ENCODE measurements at regions not wholly inside any gene's neighbourhood (a gene's known extent, or its start where the extent isn't known, plus 50 kb on each side); places are given as distances from the start of the nearest gene placed in this dataset.
"Not testable (repeated sequence)": the region's sequence is repeated elsewhere in the genome, so short reads cannot be mapped to it uniquely, and the experiment has no call there.

GRCh38 chr9:38326122-38326521 lies 66.4 kb upstream of the ALDH1B1 start:
- Histone ChIP-seq H3K27me3 (no peaks in the 10 kb centered on the region), H3K27ac (no peak overlapping the region), H3K4me1 (peaks cover 11% of the 10 kb centered on the region), H3K9me3 (no peaks in the 10 kb centered on the region), H3K4me3 (no peak overlapping the region), H3K36me3 (replicated peaks in 1 of 2; ENCODE audit: insufficient read depth in 1 of 2, low read depth in 2 of 2) (no peaks in the 10 kb centered on the region)
- intact Hi-C loops (cut with DNase I) = no loop called here
- TF ChIP-seq CTCF (IDR thresholded peaks at IDR 0.05) (no peak), POLR2A (IDR thresholded peaks at IDR 0.05) (no peak)
- 92 to 96% methylated on average over 4 of the region's 4 CpGs for WGBS, 2 donors
- DNase-seq (no peak), ATAC-seq (no peak)

- DNase-seq; H3K4me3 ChIP-seq; H3K27me3 ChIP-seq; intact Hi-C loops (cut with DNase I); ATAC-seq; H3K27ac ChIP-seq; H3K36me3 ChIP-seq (replicated peaks in 1 of 2; ENCODE audit: insufficient read depth in 1 of 2, low read depth in 2 of 2); H3K9me3 ChIP-seq: not testable (repeated sequence)
- peaks cover 11% of the 10 kb centered on the region for H3K4me1 ChIP-seq
- WGBS, 2 donors = 96% methylated on average over 19 of the region's 27 CpGs; no CpG with 5 or more reads in 1 of the 2 donors
Observed at GRCh38 chr9:38324213-38324612, 68.3 kb upstream of the ALDH1B1 start.

- no peaks in the 10 kb centered on the region for H3K9me3 ChIP-seq
- intact Hi-C loops (cut with DNase I) = no loop called here
- H3K27me3 ChIP-seq = no peaks in the 10 kb centered on the region
- no peaks in the 10 kb centered on the region for H3K36me3 ChIP-seq (replicated peaks in 1 of 2; ENCODE audit: insufficient read depth in 1 of 2, low read depth in 2 of 2)
- H3K27ac ChIP-seq = no peak overlapping the region
- DNase-seq (no peak), ATAC-seq (no peak)
- TF ChIP-seq CTCF (IDR thresholded peaks at IDR 0.05) (no peak), POLR2A (IDR thresholded peaks at IDR 0.05) (no peak)
- H3K4me3 ChIP-seq = no peak overlapping the region
- peaks cover 23% of the 10 kb centered on the region for H3K4me1 ChIP-seq
- 74 to 79% methylated on average over 3 of the region's 3 CpGs for WGBS, 2 donors
Observed at GRCh38 chr9:38322937-38323336, 69.6 kb upstream of the ALDH1B1 start.

- no peak for ATAC-seq
- Histone ChIP-seq H3K4me3 (no peak overlapping the region), H3K4me1 (peaks cover 49% of the 10 kb centered on the region), H3K27ac (peak overlapping the region; percentile 57 to 81 (median 75)), H3K9me3 (no peaks in the 10 kb centered on the region), H3K36me3 (replicated peaks in 1 of 2; ENCODE audit: insufficient read depth in 1 of 2, low read depth in 2 of 2) (no peaks in the 10 kb centered on the region), H3K27me3 (no peaks in the 10 kb centered on the region)
- WGBS, 2 donors = 7 to 8% methylated on average over 5 of the region's 5 CpGs
- DNase-seq = no peak
- TF ChIP-seq CTCF (IDR thresholded peaks at IDR 0.05) (no peak), POLR2A (IDR thresholded peaks at IDR 0.05) (no peak)
- intact Hi-C loops (cut with DNase I) = no loop called here
Observed at GRCh38 chr9:38319496-38320173, 72.9 kb upstream of the ALDH1B1 start.

GRCh38 chr9:38318759-38319495 lies 73.6 kb upstream of the ALDH1B1 start:
- H3K4me3 ChIP-seq = no peak overlapping the region
- 9 to 14% methylated on average over 13 of the region's 13 CpGs for WGBS, 2 donors

More at GRCh38 chr9:38318759-38319495, 73.6 kb upstream of the ALDH1B1 start:
- TF ChIP-seq POLR2A (IDR thresholded peaks at IDR 0.05) = peak in 1 of 3 donors; percentile 41
- TF ChIP-seq CTCF (IDR thresholded peaks at IDR 0.05) = no peak
- Histone ChIP-seq H3K36me3 (replicated peaks in 1 of 2; ENCODE audit: insufficient read depth in 1 of 2, low read depth in 2 of 2) (no peaks in the 10 kb centered on the region), H3K9me3 (no peaks in the 10 kb centered on the region), H3K4me1 (peaks cover 49% of the 10 kb centered on the region), H3K27ac (peak overlapping the region; percentile 57 to 81 (median 75)), H3K27me3 (no peaks in the 10 kb centered on the region)
- DNase-seq = peak; percentile 28 to 63 (median 42)
- intact Hi-C loops (cut with DNase I) = no loop called here
- ATAC-seq = peak; percentile 59

All from body of pancreas (tissue), 4 donors.